ENCODE measurements at regions not wholly inside any gene's neighbourhood (a gene's known extent, or its start where the extent isn't known, plus 50 kb on each side); places are given as distances from the start of the nearest gene placed in this dataset.

DNA sequence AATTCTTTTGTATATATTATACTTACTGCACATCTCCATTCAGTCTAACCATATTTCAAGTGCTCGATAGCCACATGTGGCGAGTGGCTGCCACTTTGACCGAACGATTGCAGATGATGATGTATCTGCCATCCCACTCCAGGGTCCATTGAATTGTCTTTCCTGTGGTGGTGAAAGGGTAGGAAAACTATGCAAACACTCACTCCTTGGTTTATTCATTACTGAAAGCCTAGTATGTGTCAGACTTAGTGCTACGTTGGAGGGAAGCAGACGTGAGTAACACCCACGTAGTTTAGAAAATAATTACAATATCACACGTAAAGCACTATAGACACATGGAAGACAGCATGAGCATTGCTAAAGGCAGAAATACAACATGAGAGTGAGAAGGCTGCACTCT, 353.7 kb downstream of the CSNK1G3 start:
- WGBS (ENCODE audit: low lambda C conversion rate): 86% methylated on average over 8 of the region's 8 CpGs
- ChIA-PET CTCF (no interaction called here), POLR2A (no interaction called here)
- Histone ChIP-seq H3K4me2 (no peak overlapping the region), H3K9me3 (no peaks in the 10 kb centered on the region), H3K4me3 (ENCODE audit: low read depth in 2 of 2, low read length in 1 of 2) (no peak overlapping the region), H3F3A (replicated peaks; ENCODE audit: insufficient read depth) (no peaks in the 10 kb centered on the region), H2AFZ (ENCODE audit: low read depth) (no peak overlapping the region), H4K20me1 (ENCODE audit: insufficient read depth) (no peaks in the 10 kb centered on the region), H3K9me2 (no peaks in the 10 kb centered on the region), H3K79me2 (ENCODE audit: insufficient read depth) (no peaks in the 10 kb centered on the region), H3K4me1 (ENCODE audit: control insufficient read depth in 1 of 2, insufficient read depth in 2 of 2, low read depth in 1 of 2, low read length in 1 of 2) (no peaks in the 10 kb centered on the region; a peak in 2 of 4 replicates), H3K27ac (ENCODE audit: low read depth in 2 of 2, low read length in 1 of 2) (no peak overlapping the region), H3K9ac (no peak overlapping the region), H3K27me3 (ENCODE audit: insufficient read depth) (no peaks in the 10 kb centered on the region), H3K36me3 (replicated peaks in 1 of 2; ENCODE audit: control insufficient read depth in 1 of 2, insufficient read depth in 2 of 2, low read length in 1 of 2) (no peaks in the 10 kb centered on the region)
- TF ChIP-seq RAD21 (IDR thresholded peaks at IDR 0.05; ENCODE audit: low read length): no peak
- TF ChIP-seq, protein P1, sequence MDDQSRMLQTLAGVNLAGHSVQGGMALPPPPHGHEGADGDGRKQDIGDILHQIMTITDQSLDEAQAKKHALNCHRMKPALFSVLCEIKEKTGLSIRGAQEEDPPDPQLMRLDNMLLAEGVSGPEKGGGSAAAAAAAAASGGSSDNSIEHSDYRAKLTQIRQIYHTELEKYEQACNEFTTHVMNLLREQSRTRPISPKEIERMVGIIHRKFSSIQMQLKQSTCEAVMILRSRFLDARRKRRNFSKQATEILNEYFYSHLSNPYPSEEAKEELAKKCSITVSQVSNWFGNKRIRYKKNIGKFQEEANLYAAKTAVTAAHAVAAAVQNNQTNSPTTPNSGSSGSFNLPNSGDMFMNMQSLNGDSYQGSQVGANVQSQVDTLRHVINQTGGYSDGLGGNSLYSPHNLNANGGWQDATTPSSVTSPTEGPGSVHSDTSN (IDR thresholded peaks at IDR 0.05): no peak
- no peak for TF ChIP-seq FOXJ3 (CRISPR knock-in tag; IDR thresholded peaks at IDR 0.05)
- no peak for TF ChIP-seq NFIC (IDR thresholded peaks at IDR 0.05; ENCODE audit: borderline replicate concordance)
- DNase-seq: no peak

DNA sequence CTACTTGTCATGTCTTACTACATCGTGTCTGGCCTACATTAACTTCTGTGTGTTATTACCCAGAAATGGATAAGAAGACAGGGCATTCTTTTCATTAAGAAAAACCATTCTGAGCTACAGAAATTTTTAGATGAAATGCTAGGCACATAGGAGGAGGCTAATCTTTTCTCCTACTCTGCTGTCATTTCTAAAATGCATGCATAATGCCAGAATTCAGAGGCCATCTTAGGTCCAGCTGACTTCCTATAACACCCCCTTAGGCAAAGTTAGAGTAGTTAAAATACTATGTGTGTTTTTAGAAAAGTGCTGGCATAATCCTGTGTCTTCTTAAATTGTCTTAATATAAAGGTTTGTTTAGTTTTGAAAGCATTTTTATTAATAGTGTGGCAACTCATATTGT, 352.6 kb downstream of the CSNK1G3 start:
- no peak overlapping the region for H3K4me3 ChIP-seq (ENCODE audit: low read depth in 2 of 2, low read length in 1 of 2)
- ChIA-PET POLR2A (no interaction called here), CTCF (interaction anchor here (0.7 kb wide), 1 partner anchor 111 kb away, joined by 3 read pairs; no protein-coding TSS in a partner anchor)
- H2AFZ ChIP-seq (ENCODE audit: low read depth): no peak overlapping the region
- no peaks in the 10 kb centered on the region for H4K20me1 ChIP-seq (ENCODE audit: insufficient read depth)
- no peaks in the 10 kb centered on the region for H3F3A ChIP-seq (replicated peaks; ENCODE audit: insufficient read depth)
- no peak overlapping the region for H3K4me2 ChIP-seq
- no peaks in the 10 kb centered on the region; a peak in 2 of 4 replicates for H3K4me1 ChIP-seq (ENCODE audit: control insufficient read depth in 1 of 2, insufficient read depth in 2 of 2, low read depth in 1 of 2, low read length in 1 of 2)
- no peaks in the 10 kb centered on the region for H3K9me2 ChIP-seq
- TF ChIP-seq GATA2 (CRISPR knock-in tag; IDR thresholded peaks at IDR 0.05): no peak
- no peak for TF ChIP-seq SMC3 (IDR thresholded peaks at IDR 0.05; ENCODE audit: low read depth, low read length)
- TF ChIP-seq EZH2phosphoT487 (IDR thresholded peaks at IDR 0.05; ENCODE audit: borderline replicate concordance, low read depth): no peak
- no peak for TF ChIP-seq RAD21 (IDR thresholded peaks at IDR 0.05; ENCODE audit: low read length)
- TF ChIP-seq TCF12 (IDR thresholded peaks at IDR 0.05): no peak
- TF ChIP-seq SIN3A (IDR thresholded peaks at IDR 0.05; ENCODE audit: borderline replicate concordance, low read depth, low read length): no peak
- TF ChIP-seq, protein P2, sequence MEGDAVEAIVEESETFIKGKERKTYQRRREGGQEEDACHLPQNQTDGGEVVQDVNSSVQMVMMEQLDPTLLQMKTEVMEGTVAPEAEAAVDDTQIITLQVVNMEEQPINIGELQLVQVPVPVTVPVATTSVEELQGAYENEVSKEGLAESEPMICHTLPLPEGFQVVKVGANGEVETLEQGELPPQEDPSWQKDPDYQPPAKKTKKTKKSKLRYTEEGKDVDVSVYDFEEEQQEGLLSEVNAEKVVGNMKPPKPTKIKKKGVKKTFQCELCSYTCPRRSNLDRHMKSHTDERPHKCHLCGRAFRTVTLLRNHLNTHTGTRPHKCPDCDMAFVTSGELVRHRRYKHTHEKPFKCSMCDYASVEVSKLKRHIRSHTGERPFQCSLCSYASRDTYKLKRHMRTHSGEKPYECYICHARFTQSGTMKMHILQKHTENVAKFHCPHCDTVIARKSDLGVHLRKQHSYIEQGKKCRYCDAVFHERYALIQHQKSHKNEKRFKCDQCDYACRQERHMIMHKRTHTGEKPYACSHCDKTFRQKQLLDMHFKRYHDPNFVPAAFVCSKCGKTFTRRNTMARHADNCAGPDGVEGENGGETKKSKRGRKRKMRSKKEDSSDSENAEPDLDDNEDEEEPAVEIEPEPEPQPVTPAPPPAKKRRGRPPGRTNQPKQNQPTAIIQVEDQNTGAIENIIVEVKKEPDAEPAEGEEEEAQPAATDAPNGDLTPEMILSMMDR (IDR thresholded peaks at IDR 0.05): no peak
- no peak for TF ChIP-seq FOXJ3 (CRISPR knock-in tag; IDR thresholded peaks at IDR 0.05)
- no peak for TF ChIP-seq USF1 (IDR thresholded peaks at IDR 0.05; ENCODE audit: borderline replicate concordance, low read depth)
- TF ChIP-seq, protein P3, sequence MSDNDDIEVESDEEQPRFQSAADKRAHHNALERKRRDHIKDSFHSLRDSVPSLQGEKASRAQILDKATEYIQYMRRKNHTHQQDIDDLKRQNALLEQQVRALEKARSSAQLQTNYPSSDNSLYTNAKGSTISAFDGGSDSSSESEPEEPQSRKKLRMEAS (IDR thresholded peaks at IDR 0.05; ENCODE audit: low read depth): no peak
- no peak for TF ChIP-seq REST (IDR thresholded peaks at IDR 0.05; ENCODE audit: low read depth, low read length)
- no peak for TF ChIP-seq RFX5 (IDR thresholded peaks at IDR 0.05; ENCODE audit: low read length)
- no peak for TF ChIP-seq TEAD4 (IDR thresholded peaks at IDR 0.05; ENCODE audit: borderline replicate concordance, insufficient read depth)
- TF ChIP-seq, protein P1 (IDR thresholded peaks at IDR 0.05): no peak
- H3K27me3 ChIP-seq (ENCODE audit: insufficient read depth): no peaks in the 10 kb centered on the region
- no peak overlapping the region for H3K9ac ChIP-seq
- no peak overlapping the region for H3K27ac ChIP-seq (ENCODE audit: low read depth in 2 of 2, low read length in 1 of 2)
- no peak for DNase-seq
- no peaks in the 10 kb centered on the region for H3K36me3 ChIP-seq (replicated peaks in 1 of 2; ENCODE audit: control insufficient read depth in 1 of 2, insufficient read depth in 2 of 2, low read length in 1 of 2)
- H3K79me2 ChIP-seq (ENCODE audit: insufficient read depth): no peaks in the 10 kb centered on the region
- WGBS (ENCODE audit: low lambda C conversion rate): 44% methylated on average over 1 of the region's 1 CpG
- no peaks in the 10 kb centered on the region for H3K9me3 ChIP-seq

All from SK-N-SH (cell line).